Activated CD4-positive, alpha-beta T cell treated with anti-CD3 and anti-CD28 coated beads, Interleukin-2, amount 50 U/mL, for 1 hour (primary cell): ENCODE measurements at regions not wholly inside any gene's neighbourhood (a gene's known extent, or its start where the extent isn't known, plus 50 kb on each side); places are given as distances from the start of the nearest gene placed in this dataset.
"Not testable (repeated sequence)": the region's sequence is repeated elsewhere in the genome, so short reads cannot be mapped to it uniquely, and the experiment has no call there.

Experiments
- DNase-seq: peaks from one replicate; pipeline ENCODE4 v3.0.0-alpha.2; 2020

GRCh38 chr3:34013818-34014570 lies 215.6 kb downstream of the PDCD6IP start:
- DNase-seq: no peak

- no peak for DNase-seq
Measured at GRCh38 chr3:34015204-34016142, 217.0 kb downstream of the PDCD6IP start.

GRCh38 chr3:34016925-34017587 lies 218.6 kb downstream of the PDCD6IP start:
- DNase-seq: no peak

- DNase-seq: no peak
Measured at GRCh38 chr3:34017757-34018156, 219.3 kb downstream of the PDCD6IP start.

- DNase-seq: no peak
Measured at GRCh38 chr3:34019158-34019557, 220.7 kb downstream of the PDCD6IP start.

DNA sequence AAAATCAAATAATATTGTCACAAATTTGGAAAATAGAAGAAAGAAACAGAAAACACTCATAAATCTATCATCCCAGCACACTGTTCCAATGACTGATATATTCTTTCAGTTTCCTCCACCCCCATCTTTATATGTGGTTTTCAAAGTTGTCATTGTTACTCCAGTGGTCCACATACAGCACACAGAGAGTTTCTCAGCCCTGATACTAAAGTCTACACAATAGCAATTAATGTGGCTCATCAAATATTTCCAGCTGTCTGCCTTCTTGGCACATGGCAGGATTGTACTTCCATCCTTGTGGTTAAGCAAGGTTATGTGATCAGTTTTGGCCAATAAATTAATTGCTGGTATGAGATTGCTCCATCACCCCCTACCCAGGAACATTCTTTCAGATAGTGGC lies 221.7 kb downstream of the PDCD6IP start:
- DNase-seq: no peak

DNA sequence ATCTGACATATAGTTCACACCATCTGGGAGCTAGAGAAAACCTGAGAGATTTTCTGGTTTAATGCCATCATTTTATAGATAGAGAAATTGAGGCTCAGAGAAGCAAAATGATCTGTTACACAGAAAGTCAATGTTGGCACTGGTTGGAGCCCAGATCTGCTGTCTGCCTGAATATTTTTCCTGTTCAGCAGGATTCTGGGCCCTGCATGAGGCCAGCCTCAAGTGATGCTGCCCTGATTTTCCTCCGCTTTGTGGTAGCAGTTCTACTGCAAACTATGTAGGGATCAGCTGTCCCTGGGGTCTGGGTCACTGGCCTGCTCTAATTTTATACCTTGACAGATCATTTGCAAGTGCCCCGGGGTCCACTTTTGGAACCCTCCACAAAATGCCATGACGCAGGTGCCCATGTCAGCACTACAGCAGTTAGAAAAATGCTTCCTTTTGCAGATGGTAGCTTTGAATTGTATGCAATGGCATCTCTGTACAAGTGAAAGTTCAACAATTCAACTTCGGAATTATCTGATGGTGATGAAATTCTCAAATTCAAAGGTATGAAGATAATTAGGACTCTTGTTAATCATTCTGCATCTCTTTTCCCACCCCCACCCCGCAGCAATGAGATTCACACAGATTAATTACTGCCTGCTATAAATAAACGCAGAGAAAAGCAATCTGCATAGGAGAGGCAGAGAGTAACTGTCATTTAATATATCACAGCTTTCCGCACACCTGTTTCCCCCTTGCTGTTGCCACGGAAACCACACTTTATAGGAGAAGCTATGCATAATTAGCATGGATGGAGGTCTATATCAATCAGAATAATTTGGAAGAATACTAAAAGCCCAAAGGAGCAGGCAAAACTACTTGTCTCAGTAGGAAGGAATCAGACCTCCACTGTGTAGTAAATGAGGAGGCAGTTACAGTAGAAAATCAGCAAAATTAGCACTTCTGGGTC lies 222.6 kb downstream of the PDCD6IP start:
- DNase-seq: no peak

DNA sequence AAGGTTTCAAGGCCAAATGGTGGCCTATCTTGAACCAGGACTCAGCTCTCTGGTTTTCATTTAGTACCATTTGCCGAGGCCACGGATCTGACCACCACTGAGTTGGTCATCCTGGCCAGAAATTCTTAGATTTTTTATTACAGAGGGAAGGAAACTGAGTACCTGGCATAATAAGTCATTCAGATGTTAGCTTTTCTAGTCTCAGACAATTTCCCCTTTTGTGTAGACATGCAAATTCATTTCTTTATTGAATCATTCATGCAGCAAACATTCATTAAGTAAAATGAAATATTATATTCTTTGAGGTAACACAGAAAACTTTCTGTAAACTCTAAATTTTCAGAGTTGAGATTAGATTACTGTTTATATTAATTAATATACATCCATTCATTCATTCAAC lies 223.7 kb downstream of the PDCD6IP start:
- no peak for DNase-seq

DNA sequence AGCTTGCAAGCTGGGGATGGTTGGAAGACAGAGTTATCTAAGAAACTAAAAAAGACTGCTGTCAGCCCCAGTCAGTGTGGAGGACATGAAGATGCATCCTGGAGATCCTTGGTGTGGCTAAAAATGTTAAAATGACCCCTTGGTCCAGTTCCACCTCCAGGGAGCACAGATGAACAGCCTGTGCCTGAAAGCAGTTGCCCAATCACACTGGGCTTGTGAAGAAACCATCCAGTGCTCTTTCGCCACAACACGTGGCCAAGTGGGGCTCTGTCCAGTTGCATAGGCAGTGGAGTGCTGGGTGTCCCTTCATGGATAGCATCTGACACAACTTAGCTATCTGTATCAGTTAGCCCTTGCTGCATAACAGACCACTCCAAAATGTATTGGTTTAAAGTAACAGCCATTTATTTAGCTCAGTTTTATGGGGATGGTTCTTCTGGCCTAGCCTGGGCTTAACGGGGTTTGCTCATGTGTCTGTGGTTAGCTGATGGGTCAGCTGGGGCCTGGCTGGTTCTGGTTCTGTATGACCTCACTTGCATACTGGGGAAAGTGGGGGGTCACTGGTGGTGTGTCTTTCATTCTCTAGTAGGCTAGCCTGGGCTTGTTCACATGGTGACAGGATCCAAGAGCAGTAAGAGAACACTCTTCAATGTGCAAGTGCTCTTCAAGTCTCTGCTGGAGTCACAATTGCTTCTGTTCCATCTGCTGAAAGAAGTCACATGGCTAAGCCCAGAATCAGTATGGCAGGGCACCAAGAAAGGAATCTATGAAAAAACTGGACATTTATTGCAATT lies 226.2 kb downstream of the PDCD6IP start:
- DNase-seq: no peak

DNA sequence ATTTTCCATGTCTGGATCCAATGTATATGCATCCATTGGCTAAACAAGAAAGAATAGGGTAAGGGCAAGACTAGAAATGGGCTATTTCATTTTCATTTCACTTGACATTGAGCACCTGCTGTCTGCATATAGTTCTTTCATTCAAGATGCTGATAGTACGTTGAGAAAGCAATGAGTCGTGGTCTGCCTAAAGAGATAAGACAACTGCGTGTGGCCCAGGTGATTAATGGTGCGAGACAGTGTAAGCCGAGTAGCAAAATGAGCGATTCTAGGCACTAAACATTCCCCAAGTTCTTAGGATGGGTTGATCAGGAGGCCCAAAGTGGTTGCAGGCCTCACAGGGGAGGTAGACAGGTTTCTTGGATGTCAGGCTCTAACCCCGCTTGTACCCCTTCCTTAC lies 235.4 kb downstream of the PDCD6IP start:
- DNase-seq: no peak

- DNase-seq: no peak
Measured at GRCh38 chr3:34034840-34035239, 236.4 kb downstream of the PDCD6IP start.

DNA sequence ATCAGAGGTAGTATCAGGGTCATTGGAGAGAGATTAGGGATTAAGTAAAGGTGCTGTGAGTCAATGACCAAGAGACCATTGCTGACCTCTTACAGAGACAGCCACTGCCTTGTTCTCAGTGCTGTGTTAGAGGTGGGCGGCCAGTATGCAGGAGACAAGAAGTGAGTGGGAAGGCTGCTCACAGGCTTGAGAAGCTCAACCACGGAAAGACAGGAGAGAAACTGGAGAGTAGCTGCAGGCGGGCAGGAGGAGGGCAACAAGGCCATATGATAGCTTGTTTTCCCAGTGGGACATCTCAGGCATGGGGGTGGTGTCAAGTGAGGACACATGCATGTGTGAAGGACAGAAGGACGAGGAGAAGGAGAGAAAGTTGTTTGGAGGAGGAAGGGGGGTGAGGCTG lies 237.3 kb downstream of the PDCD6IP start:
- no peak for DNase-seq

GRCh38 chr3:34037260-34037659 lies 238.8 kb downstream of the PDCD6IP start:
- no peak for DNase-seq

GRCh38 chr3:34038131-34038530 lies 239.7 kb downstream of the PDCD6IP start:
- no peak for DNase-seq

DNA sequence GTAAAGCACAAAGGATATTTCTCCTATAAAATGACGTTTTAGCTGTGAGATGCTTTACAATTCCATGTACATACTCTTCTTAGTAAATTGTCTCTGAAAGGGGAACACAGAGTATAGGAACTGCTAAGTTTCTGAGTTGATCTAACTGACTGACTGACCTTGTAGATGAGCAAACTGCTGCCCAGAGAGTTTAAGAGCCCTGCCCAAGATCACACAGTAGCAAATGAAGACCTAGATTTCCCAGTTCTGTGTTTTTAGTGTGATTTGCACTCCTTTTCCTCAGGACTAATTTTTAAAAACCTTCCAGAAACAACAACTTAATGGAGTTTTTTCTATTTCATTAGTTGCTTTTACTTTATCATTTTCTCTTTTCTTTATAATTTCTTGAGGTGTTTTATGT lies 247.7 kb downstream of the PDCD6IP start:
- no peak for DNase-seq

DNA sequence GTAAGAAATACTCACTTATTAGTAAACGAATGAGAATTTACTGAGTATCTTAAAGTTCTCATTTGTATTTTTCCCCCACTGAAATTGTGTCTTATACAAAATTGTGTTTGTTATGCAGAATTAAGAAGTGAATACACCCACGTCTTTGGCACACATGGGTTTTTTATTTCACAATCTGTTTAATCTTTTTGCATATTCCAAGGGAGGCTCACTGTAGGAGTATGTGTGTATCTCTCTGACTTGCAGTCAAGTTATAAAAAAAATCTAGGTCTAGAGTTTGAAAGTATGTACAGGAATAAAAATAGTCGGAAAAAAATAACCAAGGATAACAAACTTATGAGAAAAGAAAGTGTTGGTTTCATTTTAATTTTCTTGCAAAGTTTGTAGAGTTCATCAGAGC lies 255.2 kb downstream of the PDCD6IP start:
- DNase-seq: no peak

DNA sequence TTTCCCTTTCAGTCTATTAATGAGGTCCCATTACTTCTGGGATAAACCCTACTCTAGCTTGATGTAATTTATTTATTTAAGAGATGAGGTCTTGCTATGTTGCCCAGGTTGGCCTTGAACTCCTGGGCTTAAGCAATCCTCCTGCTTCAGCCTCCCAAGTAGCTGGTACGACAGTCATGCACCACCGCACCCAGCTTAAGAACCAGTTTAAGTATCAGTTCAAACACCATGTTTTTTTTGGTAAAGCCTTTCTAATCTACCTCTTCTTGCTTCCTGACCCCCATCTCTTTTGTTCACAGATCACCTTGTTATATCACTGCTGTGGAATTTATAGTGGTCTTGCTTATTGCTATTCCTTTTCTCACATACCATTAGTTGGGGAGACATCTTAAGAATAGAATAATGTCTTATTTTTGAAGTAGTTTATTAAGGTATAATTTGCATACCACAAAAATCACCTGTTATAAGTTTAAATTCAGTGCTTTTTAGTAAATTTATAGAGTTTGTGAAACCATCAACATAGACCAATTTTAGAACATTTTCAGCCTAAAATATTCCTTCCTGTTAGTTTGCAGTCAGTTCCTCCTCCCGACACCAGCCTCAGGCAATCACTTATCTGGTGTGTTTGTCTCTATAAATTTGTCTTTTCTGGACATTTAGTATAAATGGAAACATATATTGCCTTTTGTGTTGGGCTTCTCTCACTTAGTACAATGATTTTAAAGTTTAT lies 257.9 kb downstream of the PDCD6IP start:
- DNase-seq: no peak

DNA sequence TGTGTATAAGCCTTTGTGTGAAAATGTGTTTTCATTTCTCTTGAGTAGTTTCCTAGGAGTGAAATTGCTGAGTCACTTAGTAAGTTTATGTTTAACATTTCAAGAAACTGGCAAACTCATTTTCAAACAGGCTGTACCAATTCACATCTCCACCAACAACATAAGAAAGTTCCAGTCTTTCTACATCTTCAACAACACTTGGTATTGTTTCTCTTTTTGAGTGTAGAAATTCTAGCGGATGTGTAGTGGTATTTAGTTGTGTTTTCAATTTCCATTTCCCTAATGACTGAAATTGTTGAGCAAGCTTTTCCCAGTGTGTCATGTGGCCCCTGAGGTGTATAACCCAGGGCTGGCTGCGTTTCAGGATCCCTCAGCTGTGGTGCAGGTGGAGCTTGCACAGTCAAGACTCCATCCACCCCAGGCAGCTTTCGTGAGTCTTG lies 258.5 kb downstream of the PDCD6IP start:
- no peak for DNase-seq

DNA sequence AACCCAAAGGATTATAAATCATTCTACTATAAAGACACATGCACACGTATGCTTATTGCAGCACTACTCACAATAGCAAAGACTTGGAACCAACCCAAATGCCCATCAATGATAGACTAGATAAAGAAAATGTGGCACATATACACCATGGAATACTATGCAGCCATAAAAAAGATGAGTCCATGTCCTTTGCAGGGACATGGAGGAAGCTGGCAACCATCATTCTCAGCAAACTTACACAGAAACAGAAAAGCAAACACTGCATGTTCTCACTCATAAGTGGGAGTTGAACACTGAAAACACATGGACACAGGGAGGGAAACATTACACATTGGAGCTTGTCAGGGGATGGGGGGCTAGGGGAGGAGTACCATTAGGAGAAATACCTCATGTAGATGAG lies 262.6 kb downstream of the PDCD6IP start:
- DNase-seq: not testable (repeated sequence)

DNA sequence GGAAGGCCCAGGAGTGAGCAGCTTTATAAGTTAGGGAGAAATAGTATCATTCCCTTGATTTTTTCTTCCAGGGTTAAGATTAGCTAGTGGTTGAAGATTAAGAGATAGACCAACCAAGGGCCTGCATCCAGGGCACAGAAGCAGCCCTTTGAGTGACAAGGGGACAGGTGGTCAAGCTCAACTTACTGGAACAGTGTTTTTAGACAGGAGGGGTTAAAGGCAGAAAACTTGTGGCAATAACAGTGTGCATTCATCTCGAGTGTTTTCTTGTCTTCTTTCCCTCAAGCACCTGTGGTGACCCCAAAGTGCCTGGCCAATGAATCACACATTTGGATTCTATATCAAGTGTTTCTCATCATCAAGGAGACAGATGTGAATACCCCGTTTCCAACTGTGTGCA lies 267.5 kb downstream of the PDCD6IP start:
- no peak for DNase-seq

DNA sequence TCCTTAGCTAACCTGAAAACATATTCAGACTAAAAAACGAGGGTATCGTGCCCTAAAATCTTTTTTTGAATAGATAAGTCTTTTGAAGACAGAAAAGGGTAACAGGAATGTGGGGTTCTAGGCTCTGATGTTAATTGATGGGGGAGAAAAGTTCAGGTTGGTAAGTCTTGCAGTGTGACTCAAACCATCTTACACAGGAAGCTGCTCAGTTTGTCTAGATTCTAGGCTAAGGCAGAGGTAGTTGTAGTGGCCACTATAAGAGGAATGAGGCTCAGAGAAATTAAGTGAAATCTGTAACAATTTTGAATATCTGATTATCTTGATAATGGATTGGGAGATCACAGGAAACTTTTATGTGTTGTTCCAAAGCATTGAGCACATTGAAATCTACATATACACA lies 267.9 kb downstream of the PDCD6IP start:
- DNase-seq: no peak
